ENCODE measurements at regions not wholly inside any gene's neighbourhood (a gene's known extent, or its start where the extent isn't known, plus 50 kb on each side); places are given as distances from the start of the nearest gene placed in this dataset.
"Not testable (repeated sequence)": the region's sequence is repeated elsewhere in the genome, so short reads cannot be mapped to it uniquely, and the experiment has no call there.

- no peak for DNase-seq
Observed at GRCh38 chr15:38746211-38746610, 181.6 kb upstream of the RASGRP1 start.

- DNase-seq: no peak
Observed at GRCh38 chr15:38748710-38749109, 184.1 kb upstream of the RASGRP1 start.

GRCh38 chr15:38750786-38751185 lies 186.2 kb upstream of the RASGRP1 start:
- DNase-seq: no peak

- DNase-seq: no peak
Observed at GRCh38 chr15:38755718-38756117, 191.1 kb upstream of the RASGRP1 start.

- DNase-seq: no peak
Observed at GRCh38 chr15:38756441-38756840, 191.8 kb upstream of the RASGRP1 start.

- DNase-seq: peak; percentile 57
Observed at GRCh38 chr15:38758043-38758442, 193.4 kb upstream of the RASGRP1 start.

GRCh38 chr15:38761681-38762080 lies 197.1 kb upstream of the RASGRP1 start:
- DNase-seq: no peak

GRCh38 chr15:38768970-38769369 lies 204.4 kb upstream of the RASGRP1 start:
- DNase-seq: no peak

- no peak for DNase-seq
Observed at GRCh38 chr15:38769492-38769891, 204.9 kb upstream of the RASGRP1 start.

GRCh38 chr15:38774076-38774475 lies 209.5 kb upstream of the RASGRP1 start:
- DNase-seq: not testable (repeated sequence)

GRCh38 chr15:38781196-38781595 lies 216.6 kb upstream of the RASGRP1 start:
- no peak for DNase-seq

- no peak for DNase-seq
Observed at GRCh38 chr15:38782156-38782555, 217.5 kb upstream of the RASGRP1 start.

GRCh38 chr15:38788918-38789317 lies 224.3 kb upstream of the RASGRP1 start:
- DNase-seq: no peak

- no peak for DNase-seq
Observed at GRCh38 chr15:38789566-38789965, 225.0 kb upstream of the RASGRP1 start.

- DNase-seq: no peak
Observed at GRCh38 chr15:38793206-38793810, 228.7 kb upstream of the RASGRP1 start.

- DNase-seq: no peak
Observed at GRCh38 chr15:38795471-38796245, 231.0 kb upstream of the RASGRP1 start.

- no peak for DNase-seq
Observed at GRCh38 chr15:38796589-38796988, 232.0 kb upstream of the RASGRP1 start.

- not testable (repeated sequence) for DNase-seq
Observed at GRCh38 chr15:38797506-38797905, 232.9 kb upstream of the RASGRP1 start.

- DNase-seq: not testable (repeated sequence)
Observed at GRCh38 chr15:38799202-38799601, 234.6 kb upstream of the RASGRP1 start.

GRCh38 chr15:38809621-38810020 lies 245.0 kb upstream of the RASGRP1 start:
- no peak for DNase-seq

- no peak for DNase-seq
Observed at GRCh38 chr15:38810686-38811085, 246.1 kb upstream of the RASGRP1 start.

GRCh38 chr15:38814254-38814653 lies 249.6 kb upstream of the RASGRP1 start:
- not testable (repeated sequence) for DNase-seq

GRCh38 chr15:38814891-38815290 lies 250.3 kb upstream of the RASGRP1 start:
- no peak for DNase-seq

- peak; percentile 74 for DNase-seq
Observed at GRCh38 chr15:38817427-38818156, 253.0 kb upstream of the RASGRP1 start.
